Panc1 (cell line): ENCODE measurements at regions not wholly inside any gene's neighbourhood (a gene's known extent, or its start where the extent isn't known, plus 50 kb on each side); places are given as distances from the start of the nearest gene placed in this dataset.

Source experiments
- ATAC-seq: fragments of 200-7000 bp; cut with Tn5 transposase; 2 replicates; pipeline ENCODE4 v1.9.1; 2020; ENCODE audit warnings: mild to moderate bottlenecking, moderate library complexity
- BruUV-seq: library from RNA; stranded (reverse); fragments of 400-500 nt; replicated peaks from 2 replicates; lab custom pipeline; 2021; lab: Mats Ljungman, UMichigan
- CTCF ChIA-PET: fragments of 300-600 bp; sonication (Branson Sonifier 250); formaldehyde crosslinking; loops from one replicate; lab custom pipeline; 2022; ENCODE audit warnings: antibody characterized with exemption; lab: Charles Lee
- POLR2A ChIA-PET: fragments of 300-600 bp; sonication (Branson Sonifier 250); formaldehyde crosslinking; loops from one replicate; lab custom pipeline; 2022; ENCODE audit warnings: antibody characterized with exemption; lab: Charles Lee
- DNase-seq: peaks from one replicate; pipeline ENCODE4 v3.0.0-alpha.2; 2010; ENCODE audit warnings: low read depth, low spot score
- H3K27ac ChIP-seq: 2 replicates; pipeline ENCODE4 v1.5.1; 2011; ENCODE audit warnings: mild to moderate bottlenecking, low read length, inconsistent platforms
- H3K27me3 ChIP-seq: fragments of 200-500 bp; sonication (Bioruptor generic); 2 replicates; pipeline ENCODE4 v1.6.0; 2014; ENCODE audit warnings: low read length, inconsistent platforms; ENCODE audit not compliant: control insufficient read depth, insufficient read depth
- H3K36me3 ChIP-seq: fragments of 200-500 bp; sonication (Bioruptor generic); 2 replicates; pipeline ENCODE4 v1.5.1; 2014; ENCODE audit warnings: inconsistent platforms, mild to moderate bottlenecking, low read length, moderate library complexity; ENCODE audit not compliant: control insufficient read depth, insufficient read depth
- H3K4me1 ChIP-seq: 2 replicates; pipeline ENCODE4 v1.5.1; 2011; ENCODE audit warnings: inconsistent platforms, mild to moderate bottlenecking, low read length, moderate library complexity; ENCODE audit not compliant: control insufficient read depth, insufficient read depth
- H3K4me3 ChIP-seq, 2 experiments: 2 replicates each; pipeline ENCODE4 v1.5.1; 2011 to 2012; ENCODE audit warnings: low read depth in 2 of 2, low read length in 2 of 2, mild to moderate bottlenecking in 2 of 2, inconsistent platforms in 1 of 2, moderate library complexity in 1 of 2
- H3K9me3 ChIP-seq: fragments of 200-500 bp; sonication (Bioruptor generic); 2 replicates; pipeline ENCODE4 v1.5.1; 2014; ENCODE audit warnings: low read depth, mild to moderate bottlenecking, inconsistent platforms, low read length, moderate library complexity; ENCODE audit not compliant: control insufficient read depth, insufficient read depth
- CTCF ChIP-seq: fragments of 450-650 bp; IDR thresholded peaks from 2 replicates; pipeline ENCODE4 v1.5.1; 2017; ENCODE audit warnings: mild to moderate bottlenecking
- REST ChIP-seq, 2 experiments: IDR thresholded peaks; 2 replicates each; pipeline ENCODE4 v1.6.1; 2011 to 2012; ENCODE audit warnings: low read depth in 2 of 2, control low read depth in 1 of 2, low read length in 1 of 2, mild to moderate bottlenecking in 1 of 2, moderate library complexity in 1 of 2; ENCODE audit not compliant: insufficient read depth in 1 of 2
- SIN3A ChIP-seq: IDR thresholded peaks from 2 replicates; pipeline ENCODE4 v1.6.1; 2012; ENCODE audit warnings: low read depth, mild to moderate bottlenecking, low read length, moderate library complexity, borderline replicate concordance; ENCODE audit not compliant: insufficient read depth
- TCF7L2 ChIP-seq: IDR thresholded peaks from 2 replicates; pipeline ENCODE4 v1.6.1; 2011; ENCODE audit warnings: mild to moderate bottlenecking, low read depth, low read length, inconsistent platforms
- in situ Hi-C: cut with HindIII; loops from 2 replicates; pipeline ENCODE4 v1.10.0; 2016; ENCODE audit warnings: low sequenced_read_pairs, low pct_unique_long_range_greater_than_20kb
- intact Hi-C: fragments of 100-400 bp; cut with micrococcal nuclease; formaldehyde crosslinking; loops from one replicate; pipeline ENCODE4 v1.10.0; 2022; ENCODE audit not compliant: unreplicated experiment

- in situ Hi-C loops = no loop called here
- no peaks in the 10 kb centered on the region for H3K4me1 ChIP-seq
- TF ChIP-seq SIN3A (no peak), CTCF (no peak)
- BruUV-seq = no TSS peak
- no peaks in the 10 kb centered on the region for H3K36me3 ChIP-seq
- no peak overlapping the region for H3K27ac ChIP-seq
- ATAC-seq (no peak), DNase-seq (no peak)
- ChIA-PET POLR2A (no interaction called here), CTCF (no interaction called here)
- H3K4me3 ChIP-seq = no peak overlapping the region
- intact Hi-C loops = no loop called here
- no peaks in the 10 kb centered on the region for H3K27me3 ChIP-seq
- no peaks in the 10 kb centered on the region for H3K9me3 ChIP-seq
Measured at GRCh38 chr1:168957818-168958217, 148.7 kb upstream of the ATP1B1 start.

DNA sequence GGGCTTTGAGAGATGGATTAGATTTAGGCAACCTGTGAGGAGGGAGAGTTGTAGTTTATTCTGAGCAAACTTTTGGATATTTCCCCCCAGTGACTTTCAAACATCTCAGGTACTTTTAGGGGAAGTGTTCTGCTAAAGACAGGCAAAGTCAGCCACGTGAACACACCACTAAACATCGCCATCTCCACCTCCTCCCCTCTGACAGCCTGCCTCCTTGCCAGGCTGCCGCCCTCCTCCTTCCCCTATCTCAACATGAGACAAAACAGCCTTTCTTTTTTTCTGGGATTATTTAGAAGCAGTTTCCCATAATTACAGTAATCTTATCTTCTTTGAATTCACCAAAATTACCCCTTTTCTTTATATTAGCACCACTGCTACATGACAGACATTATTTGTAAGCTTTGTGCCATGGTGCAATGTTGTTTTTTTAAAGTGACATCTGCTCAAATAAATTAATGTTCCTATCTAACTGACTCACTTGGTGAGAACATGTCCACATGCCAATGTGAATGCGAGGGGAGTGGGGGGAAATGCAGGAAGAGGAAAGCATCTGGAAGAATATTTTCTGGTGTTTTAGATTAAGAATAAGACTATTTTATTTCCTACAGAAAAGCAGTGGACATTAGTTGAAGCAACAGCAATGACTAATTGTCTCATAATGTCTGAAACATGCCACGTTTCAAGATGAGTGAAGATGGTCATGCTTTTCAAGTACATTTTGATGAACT lies 147.8 kb upstream of the ATP1B1 start:
- intact Hi-C loops = no loop called here
- no peaks in the 10 kb centered on the region for H3K36me3 ChIP-seq
- H3K27me3 ChIP-seq = no peaks in the 10 kb centered on the region
- no peak for DNase-seq
- H3K9me3 ChIP-seq = no peaks in the 10 kb centered on the region
- in situ Hi-C loops = no loop called here
- no peak overlapping the region for H3K4me3 ChIP-seq
- POLR2A ChIA-PET = no interaction called here
- CTCF ChIA-PET = no interaction called here
- BruUV-seq = no TSS peak
- no peaks in the 10 kb centered on the region for H3K4me1 ChIP-seq
- ATAC-seq = no peak
- H3K27ac ChIP-seq = no peak overlapping the region
- TF ChIP-seq TCF7L2 (no peak), REST (IDR thresholded peaks at IDR 0.05; ENCODE audit: insufficient read depth in 1 of 2, low read depth in 2 of 2, low read length in 1 of 2) (no peak), CTCF (no peak), SIN3A (no peak)
